Astrocyte (in vitro differentiated cells and primary cell): ENCODE measurements at regions not wholly inside any gene's neighbourhood (a gene's known extent, or its start where the extent isn't known, plus 50 kb on each side); places are given as distances from the start of the nearest gene placed in this dataset.

ENCODE experiments used
- CTCF ChIP-seq: IDR thresholded peaks from 2 replicates; pipeline ENCODE4 v1.5.1; 2011; ENCODE audit warnings: low read depth, mild to moderate bottlenecking, inconsistent platforms, low read length, moderate library complexity; ENCODE audit not compliant: insufficient read depth
- EZH2 ChIP-seq: IDR thresholded peaks from 2 replicates; pipeline ENCODE4 v1.6.1; 2012; ENCODE audit warnings: mild to moderate bottlenecking, low read length, inconsistent platforms; ENCODE audit not compliant: insufficient read depth

- TF ChIP-seq CTCF = no peak
- no peak for TF ChIP-seq EZH2
Observed at GRCh38 chr9:107154291-107154690, 128.8 kb upstream of the RAD23B start.
